ENCODE measurements at regions not wholly inside any gene's neighbourhood (a gene's known extent, or its start where the extent isn't known, plus 50 kb on each side); places are given as distances from the start of the nearest gene placed in this dataset.

- TF ChIP-seq EZH2 (IDR thresholded peaks at IDR 0.05; ENCODE audit: insufficient read depth, poor library complexity, severe bottlenecking), result no peak
- no peak for TF ChIP-seq EZH2phosphoT487 (IDR thresholded peaks at IDR 0.05; ENCODE audit: insufficient read depth, low read depth)
Observed at GRCh38 chr10:57961487-57961886, 306.2 kb downstream of the IPMK start.
